Thyroid gland (tissue), 4 donors: ENCODE measurements at regions not wholly inside any gene's neighbourhood (a gene's known extent, or its start where the extent isn't known, plus 50 kb on each side); places are given as distances from the start of the nearest gene placed in this dataset.

Source experiments
- DNase-seq, 2 donors: peaks; one replicate each; pipeline ENCODE4 v3.0.0-alpha.2; 2019
- H3K27ac ChIP-seq, 3 donors: fragments of 200-600 bp; sonication (generic); 1 replicate in 2 of 3; 2 replicates in 1 of 3; pipeline ENCODE4 v1.5.1; 2016 to 2019; ENCODE audit warnings: mild to moderate bottlenecking in 1 of 3, moderate library complexity in 1 of 3
- H3K27me3 ChIP-seq: fragments of 200-600 bp; sonication (generic); one replicate; pipeline ENCODE4 v1.5.1; 2019
- H3K36me3 ChIP-seq, 2 donors: fragments of 200-600 bp; sonication (generic); one replicate each; pipeline ENCODE4 v1.5.1; 2016 to 2019
- H3K4me1 ChIP-seq, 2 donors: fragments of 200-600 bp; sonication (generic); one replicate each; pipeline ENCODE4 v1.5.1; 2017 to 2019
- H3K4me3 ChIP-seq, 3 donors: fragments of 200-600 bp; sonication (generic); replicated peaks in 1 of 3; 1 replicate in 2 of 3; 2 replicates in 1 of 3; pipeline ENCODE4 v1.5.1; 2016; ENCODE audit warnings: mild to moderate bottlenecking in 1 of 3
- H3K9me3 ChIP-seq: fragments of 200-600 bp; sonication (generic); one replicate; pipeline ENCODE4 v1.5.1; 2017
- POLR2A ChIP-seq, 2 donors: fragments of 450-650 bp; IDR thresholded peaks; one replicate each; pipeline ENCODE4 v1.6.1; 2017; ENCODE audit warnings: antibody characterized with exemption in 2 of 2, mild to moderate bottlenecking in 2 of 2, moderate library complexity in 1 of 2
- WGBS, 2 donors: methylation state at CpG; one replicate each; pipeline ENCODE4 v1.1.5; 2017; 5-methylcytosine and 5-hydroxymethylcytosine counted together
- intact Hi-C: fragments of 100-400 bp; cut with DNase I; formaldehyde crosslinking; loops from one replicate; pipeline ENCODE4 v1.15.1; 2023
- TF ChIP-seq, protein P1 (sequence below), 6 experiments: fragments of 200-600 bp in 3 of 6; fragments of 450-650 bp in 3 of 6; sonication (generic) in 3 of 6; IDR thresholded peaks; one replicate each; pipeline ENCODE4 v1.5.1; 2016 to 2019; ENCODE audit warnings: antibody characterized with exemption in 6 of 6, mild to moderate bottlenecking in 2 of 6, inconsistent platforms in 1 of 6, moderate library complexity in 1 of 6

DNA sequence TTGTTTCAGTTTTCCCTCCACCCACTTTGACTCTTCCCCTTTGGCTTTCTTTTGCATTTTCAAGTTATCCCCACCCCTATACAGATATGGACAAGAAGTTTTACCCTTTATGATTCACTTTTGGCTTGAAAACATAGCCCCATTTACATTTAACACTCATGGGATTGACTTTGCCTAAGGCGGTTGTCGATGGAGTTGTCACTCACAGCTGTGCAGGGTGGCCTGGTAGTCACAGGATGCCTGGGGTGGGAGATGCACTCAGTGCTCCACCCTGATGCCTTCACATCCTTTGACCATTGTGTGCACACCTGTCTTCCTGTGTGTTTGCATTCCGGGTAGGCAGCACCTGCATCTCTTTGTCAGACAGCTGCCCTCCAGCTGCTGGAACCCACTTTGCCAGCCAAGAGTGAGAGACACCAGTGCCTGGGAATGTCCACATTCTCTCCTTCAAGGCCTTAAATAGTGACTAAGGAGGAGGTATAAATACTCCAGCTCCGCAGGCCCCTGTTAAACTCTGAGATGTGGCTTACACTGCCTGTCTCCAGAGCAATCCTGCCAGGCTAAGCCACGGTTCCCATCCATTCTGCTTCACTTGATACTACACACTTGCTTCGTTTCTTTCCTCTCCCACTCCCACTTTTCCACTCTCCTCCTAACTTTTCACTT is 191.5 kb upstream of the SLC24A5 start:
- no peak for DNase-seq
- intact Hi-C loops, result no loop called here

DNA sequence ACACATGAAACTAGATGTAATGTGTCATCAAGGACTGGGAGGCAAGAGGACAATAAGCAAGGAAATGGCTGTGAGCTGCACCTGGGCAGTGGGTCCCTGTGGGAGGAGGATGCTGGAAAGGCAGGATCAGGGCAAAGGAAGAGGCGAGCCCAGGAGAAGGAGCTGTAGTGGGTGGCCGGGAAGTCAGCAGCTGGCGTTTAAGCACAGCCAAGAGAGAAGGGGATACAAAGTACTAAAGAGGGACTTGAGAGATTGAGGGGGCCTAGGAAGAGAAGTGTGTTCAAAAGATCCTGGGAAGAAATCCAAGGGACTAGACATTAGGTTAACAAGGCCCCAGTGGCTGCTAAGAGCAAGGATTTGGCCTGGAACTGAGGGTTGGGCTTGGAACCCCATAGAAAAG is 188.5 kb upstream of the SLC24A5 start:
- DNase-seq, result no peak
- Histone ChIP-seq H3K9me3 (no peaks in the 10 kb centered on the region), H3K27me3 (no peaks in the 10 kb centered on the region), H3K4me3 (no peak overlapping the region), H3K4me1 (no peaks in the 10 kb centered on the region), H3K27ac (no peak overlapping the region), H3K36me3 (no peaks in the 10 kb centered on the region)
- 83% methylated on average over 3 of the region's 3 CpGs for WGBS, 2 donors
- no peak for TF ChIP-seq POLR2A (IDR thresholded peaks at IDR 0.05)
- TF ChIP-seq, protein P1, sequence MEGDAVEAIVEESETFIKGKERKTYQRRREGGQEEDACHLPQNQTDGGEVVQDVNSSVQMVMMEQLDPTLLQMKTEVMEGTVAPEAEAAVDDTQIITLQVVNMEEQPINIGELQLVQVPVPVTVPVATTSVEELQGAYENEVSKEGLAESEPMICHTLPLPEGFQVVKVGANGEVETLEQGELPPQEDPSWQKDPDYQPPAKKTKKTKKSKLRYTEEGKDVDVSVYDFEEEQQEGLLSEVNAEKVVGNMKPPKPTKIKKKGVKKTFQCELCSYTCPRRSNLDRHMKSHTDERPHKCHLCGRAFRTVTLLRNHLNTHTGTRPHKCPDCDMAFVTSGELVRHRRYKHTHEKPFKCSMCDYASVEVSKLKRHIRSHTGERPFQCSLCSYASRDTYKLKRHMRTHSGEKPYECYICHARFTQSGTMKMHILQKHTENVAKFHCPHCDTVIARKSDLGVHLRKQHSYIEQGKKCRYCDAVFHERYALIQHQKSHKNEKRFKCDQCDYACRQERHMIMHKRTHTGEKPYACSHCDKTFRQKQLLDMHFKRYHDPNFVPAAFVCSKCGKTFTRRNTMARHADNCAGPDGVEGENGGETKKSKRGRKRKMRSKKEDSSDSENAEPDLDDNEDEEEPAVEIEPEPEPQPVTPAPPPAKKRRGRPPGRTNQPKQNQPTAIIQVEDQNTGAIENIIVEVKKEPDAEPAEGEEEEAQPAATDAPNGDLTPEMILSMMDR (IDR thresholded peaks at IDR 0.05), result no peak
- intact Hi-C loops, result no loop called here

More for the DNA sequence above, 191.5 kb upstream of the SLC24A5 start:
- H3K4me1 ChIP-seq, result no peaks in the 10 kb centered on the region
- H3K9me3 ChIP-seq, result no peaks in the 10 kb centered on the region
- no peak overlapping the region for H3K4me3 ChIP-seq
- H3K27me3 ChIP-seq, result no peaks in the 10 kb centered on the region
- 80 to 94% methylated on average over 6 of the region's 6 CpGs for WGBS, 2 donors
- no peaks in the 10 kb centered on the region for H3K36me3 ChIP-seq
- H3K27ac ChIP-seq, result no peak overlapping the region
- TF ChIP-seq POLR2A (IDR thresholded peaks at IDR 0.05), result no peak
- TF ChIP-seq, protein P1 (IDR thresholded peaks at IDR 0.05), result no peak

DNA sequence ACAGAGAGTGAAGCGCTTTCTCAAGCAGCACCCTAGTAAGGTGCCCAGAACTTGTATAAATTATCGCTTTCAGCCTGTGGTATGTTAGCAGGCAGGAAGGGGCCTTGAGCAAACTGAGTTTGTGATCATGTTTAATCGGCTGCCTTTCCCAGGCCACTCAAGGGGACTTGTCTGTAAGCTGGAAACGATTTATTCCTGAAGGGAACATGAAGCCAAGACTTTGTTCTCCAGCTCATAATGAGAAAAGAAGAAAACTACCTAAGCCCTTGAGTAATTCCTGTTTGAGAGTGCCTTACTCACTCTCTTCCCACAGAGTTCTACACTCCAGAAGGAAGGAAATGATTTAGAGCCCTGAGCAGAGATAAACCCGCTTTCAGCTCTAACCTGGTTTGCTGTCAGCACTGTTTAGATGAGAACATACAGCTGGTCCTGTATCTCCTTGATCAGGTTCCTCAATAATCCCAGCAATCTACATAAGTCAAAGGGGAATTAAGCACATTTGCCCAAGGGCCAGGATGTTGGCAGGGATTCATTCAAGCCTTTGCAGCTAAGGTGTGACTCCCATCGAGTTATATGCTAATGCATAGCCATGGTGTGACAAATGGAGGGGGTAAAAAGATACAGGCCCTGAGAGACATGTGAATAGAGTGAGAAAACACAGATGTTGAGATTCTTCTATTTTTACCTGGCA is 187.7 kb upstream of the SLC24A5 start:
- H3K4me3 ChIP-seq, result no peak overlapping the region
- DNase-seq, result no peak
- no peaks in the 10 kb centered on the region for H3K4me1 ChIP-seq
- no peaks in the 10 kb centered on the region for H3K9me3 ChIP-seq
- H3K27ac ChIP-seq, result no peak overlapping the region
- H3K36me3 ChIP-seq, result no peaks in the 10 kb centered on the region
- intact Hi-C loops, result no loop called here
- WGBS, 2 donors, result 55 to 60% methylated on average over 6 of the region's 6 CpGs
- H3K27me3 ChIP-seq, result no peaks in the 10 kb centered on the region
- TF ChIP-seq, protein P1 (IDR thresholded peaks at IDR 0.05), result no peak
- no peak for TF ChIP-seq POLR2A (IDR thresholded peaks at IDR 0.05)

DNA sequence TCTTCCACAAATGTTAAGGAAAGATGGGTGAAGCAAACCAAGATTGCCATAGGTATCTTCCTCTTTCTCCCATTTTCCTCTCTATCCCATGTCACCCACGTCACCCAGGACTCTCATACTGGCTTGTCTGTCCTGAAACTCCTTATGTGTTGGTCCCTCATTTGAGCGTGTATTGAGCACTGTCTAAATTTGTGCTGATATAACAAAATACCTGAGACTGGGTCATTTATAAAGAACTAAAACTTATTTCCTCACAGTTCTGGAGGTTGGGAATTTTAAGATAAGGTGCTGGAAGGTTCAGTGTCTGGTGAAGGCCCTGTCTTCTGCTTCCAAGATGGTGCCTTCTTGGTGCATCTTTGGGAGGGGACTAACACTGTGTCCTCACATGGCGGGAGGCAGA is 186.9 kb upstream of the SLC24A5 start:
- no peaks in the 10 kb centered on the region for H3K27me3 ChIP-seq
- no peak overlapping the region for H3K27ac ChIP-seq
- WGBS, 2 donors, result 92 to 94% methylated on average over 3 of the region's 3 CpGs
- TF ChIP-seq, protein P1 (IDR thresholded peaks at IDR 0.05), result no peak
- TF ChIP-seq POLR2A (IDR thresholded peaks at IDR 0.05), result no peak
- no peaks in the 10 kb centered on the region for H3K9me3 ChIP-seq
- H3K4me1 ChIP-seq, result no peaks in the 10 kb centered on the region
- no peak overlapping the region for H3K4me3 ChIP-seq
- intact Hi-C loops, result no loop called here
- DNase-seq, result no peak
- H3K36me3 ChIP-seq, result no peaks in the 10 kb centered on the region

DNA sequence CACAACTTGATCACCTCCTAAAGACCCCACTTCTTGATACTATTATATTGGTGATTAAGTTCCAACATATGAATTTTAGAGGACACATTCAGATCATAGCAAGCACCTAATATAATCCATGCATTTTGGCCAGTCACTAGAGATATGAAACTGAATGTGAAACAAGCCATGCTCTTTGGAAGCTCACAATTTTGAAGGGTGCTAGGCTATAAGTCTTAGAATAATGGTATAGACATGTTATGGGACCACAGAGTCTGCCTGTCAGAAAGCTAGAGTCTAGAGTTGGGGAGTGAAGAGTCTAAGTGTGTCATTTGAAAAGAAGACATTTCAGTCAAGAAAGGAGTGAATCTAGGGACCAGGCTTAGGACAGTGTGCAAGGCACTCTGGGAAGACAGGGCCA is 186.4 kb upstream of the SLC24A5 start:
- Histone ChIP-seq H3K9me3 (no peaks in the 10 kb centered on the region), H3K4me1 (no peaks in the 10 kb centered on the region), H3K4me3 (no peak overlapping the region), H3K36me3 (no peaks in the 10 kb centered on the region), H3K27ac (no peak overlapping the region), H3K27me3 (no peaks in the 10 kb centered on the region)
- no peak for TF ChIP-seq POLR2A (IDR thresholded peaks at IDR 0.05)
- TF ChIP-seq, protein P1 (IDR thresholded peaks at IDR 0.05), result no peak
- intact Hi-C loops, result no loop called here
- no peak for DNase-seq
